ENCODE measurements at regions not wholly inside any gene's neighbourhood (a gene's known extent, or its start where the extent isn't known, plus 50 kb on each side); places are given as distances from the start of the nearest gene placed in this dataset.
A peak's percentile ranks its signal among the peaks of the same experiment; 100 is the strongest.
"Not testable (repeated sequence)": the region's sequence is repeated elsewhere in the genome, so short reads cannot be mapped to it uniquely, and the experiment has no call there.

DNA sequence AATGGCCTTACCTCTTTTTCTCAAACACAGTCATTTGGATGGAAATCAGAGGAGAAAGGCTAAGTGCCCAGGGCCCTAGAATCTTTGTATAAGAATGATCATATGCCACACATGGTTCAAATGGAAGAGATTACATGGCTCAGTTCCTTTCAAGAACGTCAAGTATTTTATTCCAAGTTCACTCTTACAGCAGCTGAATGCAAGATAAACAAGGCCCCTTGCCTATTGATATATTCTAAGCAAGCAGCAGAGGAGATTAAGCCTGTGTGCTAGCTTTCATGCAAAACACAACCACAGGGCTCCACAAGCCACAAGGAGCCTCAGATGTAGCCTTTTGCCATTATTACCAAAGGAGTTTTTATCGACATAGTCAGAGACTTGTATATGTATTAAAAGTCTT, 55.3 kb upstream of the SLCO6A1 start:
- no peak for DNase-seq

DNA sequence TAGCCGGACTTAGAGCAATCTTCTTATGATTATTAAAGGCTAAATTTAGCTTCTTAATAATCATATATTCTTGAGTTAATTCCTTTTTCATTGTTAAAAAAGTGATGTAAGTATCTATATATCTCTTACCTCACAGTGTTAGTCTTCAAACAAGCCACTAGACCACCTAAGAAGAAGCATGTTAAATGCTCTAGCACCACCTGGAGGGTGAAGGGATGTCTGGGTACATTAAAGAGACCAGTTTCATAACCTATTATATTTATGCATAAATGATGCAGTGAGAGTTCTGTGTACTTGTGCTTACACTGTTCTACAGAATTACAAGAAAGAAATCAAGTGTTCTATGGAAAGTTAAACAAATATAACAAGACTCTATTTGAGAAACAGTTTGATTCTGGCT, 55.9 kb upstream of the SLCO6A1 start:
- DNase-seq, result no peak

DNA sequence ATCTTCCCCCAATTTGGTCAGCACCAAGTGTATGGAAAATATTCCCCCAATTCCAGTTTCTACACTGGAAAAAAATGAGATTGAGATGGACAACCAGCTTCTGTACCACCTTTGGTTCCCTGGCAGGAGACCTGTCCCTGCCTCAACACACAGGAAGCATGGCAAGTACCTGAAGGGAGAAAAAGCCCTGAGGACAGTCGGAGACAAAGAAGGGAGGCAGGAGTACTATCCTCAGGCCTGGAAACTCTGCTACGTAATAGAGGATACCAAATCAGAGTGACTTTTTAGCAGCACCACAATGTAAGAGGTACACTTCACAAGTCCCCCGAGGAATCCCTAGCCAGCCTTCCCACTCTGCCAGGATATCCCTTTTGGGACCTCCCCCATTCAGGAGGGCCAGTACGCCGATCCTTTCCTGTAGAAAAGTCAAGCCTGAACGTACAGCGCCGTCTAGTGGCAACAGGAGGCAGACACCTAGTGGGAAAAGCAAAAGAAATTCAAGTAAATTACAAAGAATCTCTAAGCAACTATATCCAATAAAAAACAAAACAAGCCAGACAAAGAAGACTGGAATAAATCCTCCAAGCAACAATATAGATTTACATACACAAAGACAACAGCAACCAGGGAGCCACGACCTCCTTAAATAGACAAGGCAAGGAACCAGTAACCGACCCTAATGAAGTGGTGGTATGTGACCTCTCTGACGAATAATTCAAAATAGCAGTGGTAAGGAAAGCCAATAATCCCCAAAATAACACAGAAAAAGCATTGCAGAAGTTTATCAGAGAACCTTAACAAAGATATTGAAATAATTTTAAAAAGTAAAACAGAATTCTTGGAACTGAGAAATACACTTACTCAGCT, 63.3 kb upstream of the SLCO6A1 start:
- DNase-seq, result no peak

DNA sequence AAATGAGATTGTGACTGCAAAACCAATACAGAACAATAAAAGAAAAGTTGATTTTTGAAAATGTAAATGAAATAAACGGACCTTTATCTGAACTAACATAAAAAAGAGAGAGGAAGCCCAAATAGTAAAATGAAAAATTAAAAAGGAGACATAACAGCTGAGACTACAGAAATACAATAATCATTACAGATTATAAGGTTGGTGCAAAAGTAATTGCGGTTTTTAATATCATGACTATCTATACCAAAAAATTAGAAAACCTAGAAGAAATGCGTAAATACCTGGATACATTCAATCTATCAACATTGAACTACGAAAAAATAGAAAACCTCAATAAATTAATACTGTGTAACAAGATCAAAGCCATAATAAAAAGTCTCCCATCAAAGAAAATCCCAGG, 71.9 kb upstream of the SLCO6A1 start:
- DNase-seq, result no peak

DNA sequence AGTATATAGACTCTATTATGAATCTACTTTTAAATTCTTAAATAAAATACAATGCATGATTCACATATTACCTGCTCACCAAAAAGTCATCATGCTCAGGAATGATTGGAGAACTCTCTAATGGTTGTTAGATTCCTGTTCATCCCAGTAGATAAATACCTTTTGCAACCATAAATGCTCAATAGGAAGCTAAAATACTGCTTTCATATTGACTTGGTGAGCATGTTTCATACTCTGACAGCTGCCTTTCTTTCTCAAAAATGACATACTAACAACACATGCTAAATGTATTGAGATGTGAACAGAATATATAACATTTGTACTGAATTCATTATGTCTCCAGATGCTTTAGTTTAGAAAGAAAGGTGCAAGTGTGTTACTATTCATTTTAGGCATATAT, 79.6 kb upstream of the SLCO6A1 start:
- no peak for DNase-seq

GRCh38 chr5:102579379-102579778, 80.6 kb upstream of the SLCO6A1 start:
- no peak for DNase-seq

GRCh38 chr5:102581011-102581410, 82.2 kb upstream of the SLCO6A1 start:
- DNase-seq, result no peak

GRCh38 chr5:102582696-102583095, 83.9 kb upstream of the SLCO6A1 start:
- no peak for DNase-seq

- DNase-seq, result peak; percentile 13
Measured at GRCh38 chr5:102583276-102584124, 84.7 kb upstream of the SLCO6A1 start.

DNA sequence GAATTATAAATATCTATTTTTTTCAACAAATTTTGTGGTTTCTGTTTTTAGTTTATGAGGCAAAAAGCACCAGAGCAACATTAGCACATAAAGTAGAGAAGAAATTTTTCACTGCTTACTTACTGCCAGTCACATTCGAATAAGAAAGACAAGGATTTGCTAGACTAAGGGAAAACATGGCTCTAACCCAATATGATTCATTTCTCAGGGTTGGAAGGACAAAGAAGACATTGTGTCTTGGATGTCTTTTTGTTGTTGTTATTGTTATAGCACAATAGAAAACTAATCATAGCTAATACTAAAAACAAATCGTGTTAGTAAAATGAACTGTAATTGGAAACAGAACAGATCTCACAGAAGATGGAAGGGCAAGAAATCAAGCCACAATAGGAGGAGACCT, 90.9 kb upstream of the SLCO6A1 start:
- no peak for DNase-seq

GRCh38 chr5:102590467-102590866, 91.7 kb upstream of the SLCO6A1 start:
- DNase-seq, result no peak

DNA sequence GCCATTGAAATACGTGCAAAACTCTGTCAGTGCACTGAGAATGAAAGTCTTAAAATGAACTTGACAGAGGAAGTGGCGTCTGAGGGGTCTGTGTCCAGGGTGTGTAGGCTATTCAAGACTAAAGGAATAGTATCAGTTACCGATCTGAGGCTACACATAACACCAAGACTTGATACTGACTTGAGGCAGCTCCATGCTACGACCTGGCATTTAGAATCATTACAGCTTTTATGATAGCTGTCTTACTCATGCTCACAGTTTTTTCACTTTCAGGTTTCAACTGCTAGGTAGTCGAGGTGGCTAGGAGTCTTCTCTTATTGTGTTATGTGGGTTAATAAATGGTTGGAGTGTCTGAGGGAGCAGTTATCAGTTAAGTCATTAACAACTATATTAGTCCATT, 92.8 kb upstream of the SLCO6A1 start:
- no peak for DNase-seq

DNA sequence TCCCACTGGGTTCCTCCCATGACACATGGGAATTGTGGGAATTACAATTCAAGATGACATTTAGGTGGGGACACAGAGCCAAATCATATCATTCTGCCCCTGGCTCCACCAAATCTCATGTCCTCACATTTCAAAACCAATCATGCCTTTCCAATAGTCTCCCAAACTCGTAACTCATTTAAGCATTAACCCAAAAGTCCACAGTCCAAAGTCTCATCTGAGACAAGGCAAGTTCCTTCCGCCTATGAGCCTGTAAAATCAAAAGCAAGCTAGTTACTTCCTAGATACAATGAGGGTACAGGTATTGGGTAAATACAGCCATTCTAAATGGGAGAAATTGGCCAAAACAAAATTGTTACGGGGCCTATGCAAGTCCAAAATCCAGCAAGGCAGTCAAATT, 93.8 kb upstream of the SLCO6A1 start:
- DNase-seq, result not testable (repeated sequence)

- no peak for DNase-seq
Measured at GRCh38 chr5:102594192-102594591, 95.4 kb upstream of the SLCO6A1 start.

DNA sequence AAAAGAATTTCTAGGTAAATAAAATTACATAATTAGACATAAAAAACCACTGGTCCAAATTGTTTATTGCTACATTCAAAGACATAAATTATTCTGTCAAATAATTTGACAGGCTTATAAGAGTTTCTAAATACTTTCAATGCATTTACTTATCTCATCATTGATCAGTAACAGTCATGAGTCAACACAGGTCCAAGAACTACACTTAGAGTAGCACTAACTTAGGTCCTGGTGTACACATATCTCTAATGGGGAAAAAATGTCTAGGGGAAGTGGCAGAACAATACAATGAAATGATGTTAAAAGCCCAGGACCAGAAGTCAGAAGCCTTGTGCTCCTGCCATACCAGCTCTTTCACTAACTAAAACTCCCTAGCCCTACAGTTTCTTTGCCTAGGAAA, 96.5 kb upstream of the SLCO6A1 start:
- DNase-seq, result no peak

- DNase-seq, result no peak
Measured at GRCh38 chr5:102596113-102596512, 97.3 kb upstream of the SLCO6A1 start.

- DNase-seq, result no peak
Measured at GRCh38 chr5:102596951-102597350, 98.2 kb upstream of the SLCO6A1 start.

DNA sequence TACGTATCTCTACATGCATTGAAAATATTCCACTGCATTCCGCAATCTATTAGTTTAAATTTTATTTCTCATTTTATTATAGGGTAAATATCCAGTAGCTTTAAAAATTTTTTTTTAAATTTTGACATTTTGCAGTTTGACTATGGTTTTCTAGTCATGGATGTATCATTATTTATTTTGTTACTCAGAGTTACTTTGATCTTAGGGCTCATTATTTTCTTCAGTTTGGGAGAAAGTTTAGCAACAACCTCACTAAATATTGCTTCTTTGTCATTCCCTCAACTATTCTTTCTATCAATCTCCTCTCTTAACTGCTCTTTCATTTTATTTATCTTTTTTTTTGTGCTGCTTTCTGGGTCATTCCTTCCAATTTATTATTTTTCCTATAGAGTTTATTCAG, 100.5 kb upstream of the SLCO6A1 start:
- no peak for DNase-seq

DNA sequence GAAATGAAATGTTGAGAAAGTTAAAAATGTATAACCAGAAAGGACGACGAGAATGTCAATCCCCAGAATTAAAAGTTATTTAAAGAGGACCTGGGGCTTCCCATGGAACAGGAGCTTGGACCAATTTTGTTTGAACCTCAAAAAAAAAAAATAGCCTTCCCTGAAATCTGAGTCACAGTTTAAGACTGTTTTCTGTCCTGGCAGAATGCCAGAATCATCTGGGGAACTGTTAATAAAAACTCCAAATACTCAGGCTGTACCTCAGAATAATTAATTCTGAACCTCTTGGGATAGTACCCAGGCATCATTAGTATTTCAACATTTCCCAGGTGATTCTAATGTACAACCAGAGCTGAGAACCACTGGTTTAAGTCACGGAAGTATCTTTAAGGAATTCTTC, 102.2 kb upstream of the SLCO6A1 start:
- DNase-seq, result no peak

GRCh38 chr5:102603670-102604069, 104.9 kb upstream of the SLCO6A1 start:
- DNase-seq, result no peak

GRCh38 chr5:102608414-102608813, 109.6 kb upstream of the SLCO6A1 start:
- no peak for DNase-seq

- no peak for DNase-seq
Measured at GRCh38 chr5:102611312-102611711, 112.5 kb upstream of the SLCO6A1 start.

DNA sequence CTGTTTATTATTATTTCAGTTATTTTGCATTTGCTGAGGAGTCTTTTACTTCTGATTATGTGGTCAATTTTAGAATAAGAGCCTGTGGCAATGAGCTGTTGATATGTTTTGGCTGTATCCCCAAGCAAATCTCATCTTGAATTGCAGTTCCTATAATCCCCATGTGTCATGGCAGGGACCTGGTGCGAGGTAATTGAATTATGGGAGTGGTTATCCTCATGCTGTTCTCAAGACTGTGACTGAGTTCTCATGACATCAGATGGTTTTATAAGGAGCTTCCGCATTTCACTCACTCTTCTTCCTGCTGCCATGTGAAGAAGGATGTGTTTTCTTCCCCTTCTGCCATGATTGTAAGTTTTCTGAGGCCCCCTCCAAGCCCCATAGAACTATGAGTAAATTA, 114.9 kb upstream of the SLCO6A1 start:
- no peak for DNase-seq
